Erythroblast (primary cell): ENCODE measurements at regions not wholly inside any gene's neighbourhood (a gene's known extent, or its start where the extent isn't known, plus 50 kb on each side); places are given as distances from the start of the nearest gene placed in this dataset.

Experiments used
- GATA1 ChIP-seq: IDR thresholded peaks from 2 replicates; pipeline ENCODE4 v1.6.1; 2011; ENCODE audit warnings: low read depth, mild to moderate bottlenecking, control low read depth, low read length, moderate library complexity
- POLR2A ChIP-seq: IDR thresholded peaks from 2 replicates; pipeline ENCODE4 v1.6.1; 2011; ENCODE audit warnings: mild to moderate bottlenecking, low read length

- TF ChIP-seq POLR2A (no peak), GATA1 (no peak)
These were observed 271.1 kb downstream of the SNX13 start for GRCh38 chr7:17669204-17669603.
